K562 (cell line): ENCODE measurements at regions not wholly inside any gene's neighbourhood (a gene's known extent, or its start where the extent isn't known, plus 50 kb on each side); places are given as distances from the start of the nearest gene placed in this dataset.

Experiments
- ATAC-seq: fragments of 200-7000 bp; cut with Tn5 transposase; 3 replicates; pipeline ENCODE4 v1.9.1; 2020; ENCODE audit warnings: moderate library complexity
- BruUV-seq: library from RNA; stranded (reverse); fragments of 400-500 nt; replicated peaks from 2 replicates; lab custom pipeline; 2021; lab: Mats Ljungman, UMichigan
- CTCF ChIA-PET: fragments of 300-600 bp; formaldehyde crosslinking; extraction: SDS; loops from one replicate; lab custom pipeline; 2021; ENCODE audit warnings: low intra/inter-chr PET ratio; lab: Yijun Ruan, JAX
- POLR2A ChIA-PET: fragments of 300-600, 350-650 bp; sonication (Branson Sonifier 250); formaldehyde crosslinking; extraction: SDS; loops from one replicate; lab custom pipeline; 2021; ENCODE audit warnings: antibody characterized with exemption, inconsistent platforms; lab: Yijun Ruan, JAX
- DNase-seq, 4 experiments: peaks; one replicate each; pipeline versions ENCODE4 v3.0.0 to v3.0.0-alpha.2; 2011 to 2018; ENCODE audit warnings: low spot score in 3 of 4, mixed read lengths in 3 of 4; ENCODE audit errors: extremely low read depth in 1 of 4
- FAIRE-seq: peaks from 2 replicates; lab custom pipeline; 2011; peaks lifted over from hg19 to GRCh38; lab: Jason Lieb, UNC
- H2AFZ ChIP-seq: 2 replicates; pipeline ENCODE4 v1.6.0; 2011; ENCODE audit warnings: low read depth, low read length, control low read depth, inconsistent platforms
- H3K27ac ChIP-seq: fragments of 200-600 bp; 3 replicates; pipeline ENCODE4 v1.8.0; 2011; ENCODE audit warnings: low read depth, mild to moderate bottlenecking, control low read depth, inconsistent platforms, low read length, moderate library complexity, mixed read lengths; ENCODE audit errors: extremely low read depth
- H3K27me3 ChIP-seq, 2 experiments: fragments of 300-600 bp in 1 of 2; 2 replicates in 1 of 2; 3 replicates in 1 of 2; pipeline versions ENCODE4 v1.6.0 to v1.8.0; 2011; ENCODE audit warnings: inconsistent platforms in 2 of 2, low read length in 2 of 2, mild to moderate bottlenecking in 1 of 2, mixed read lengths in 1 of 2, moderate library complexity in 1 of 2; ENCODE audit not compliant: control insufficient read depth in 2 of 2, insufficient read depth in 2 of 2
- H3K36me3 ChIP-seq: fragments of 300-600 bp; 3 replicates; pipeline ENCODE4 v1.8.0; 2011; ENCODE audit warnings: mild to moderate bottlenecking, low read length, inconsistent platforms; ENCODE audit not compliant: control insufficient read depth, insufficient read depth
- H3K4me1 ChIP-seq, 2 experiments: fragments of 200-600 bp in 1 of 2; replicated peaks in 1 of 2; 2 replicates in 1 of 2; 3 replicates in 1 of 2; pipeline versions ENCODE4 v1.5.1 to v1.8.0; 2011; ENCODE audit warnings: inconsistent platforms in 2 of 2, low read length in 2 of 2, mild to moderate bottlenecking in 1 of 2, mixed read lengths in 1 of 2, moderate library complexity in 1 of 2; ENCODE audit not compliant: control insufficient read depth in 2 of 2, insufficient read depth in 2 of 2
- H3K4me2 ChIP-seq: 2 replicates; pipeline ENCODE4 v1.6.1; 2011; ENCODE audit warnings: low read length, control low read depth, inconsistent platforms, mixed read lengths; ENCODE audit not compliant: insufficient read depth
- H3K4me3 ChIP-seq: fragments of 200-600 bp; sonication (generic), shearing (Covaris generic); 2 replicates; pipeline ENCODE4 v1.5.1; 2016; ENCODE audit warnings: control low read depth, inconsistent platforms
- H3K79me2 ChIP-seq: fragments of 200-600 bp; 3 replicates; pipeline ENCODE4 v1.8.0; 2011; ENCODE audit warnings: low read length, inconsistent platforms; ENCODE audit not compliant: control insufficient read depth, insufficient read depth
- H3K9ac ChIP-seq, 2 experiments: 2 replicates each; pipeline versions ENCODE4 v1.6.0 to v1.6.1; 2011; ENCODE audit warnings: low read depth in 2 of 2, low read length in 2 of 2, control low read depth in 1 of 2, inconsistent platforms in 1 of 2, mild to moderate bottlenecking in 1 of 2, mixed read lengths in 1 of 2; ENCODE audit not compliant: insufficient read depth in 1 of 2
- H3K9me1 ChIP-seq: one replicate; pipeline ENCODE4 v1.6.0; 2011; ENCODE audit warnings: inconsistent platforms, mild to moderate bottlenecking, low read length, moderate library complexity; ENCODE audit not compliant: control insufficient read depth, insufficient read depth
- H3K9me3 ChIP-seq: replicated peaks from 2 replicates; pipeline ENCODE4 v1.5.1; 2011; ENCODE audit warnings: low read depth, low read length, inconsistent platforms; ENCODE audit not compliant: control insufficient read depth, insufficient read depth
- H4K20me1 ChIP-seq: replicated peaks from 2 replicates; pipeline ENCODE4 v1.6.1; 2011; ENCODE audit warnings: low read length, inconsistent platforms, mixed read lengths; ENCODE audit not compliant: control insufficient read depth, insufficient read depth
- KAT7 ChIP-seq: sonication (generic); formaldehyde crosslinking; IDR thresholded peaks from 2 replicates; pipeline ENCODE4 v1.8.0; 2022; ENCODE audit warnings: missing genetic modification reagents, mild to moderate bottlenecking, borderline replicate concordance
- MGA ChIP-seq: fragments of 450-650 bp; IDR thresholded peaks from 2 replicates; pipeline ENCODE4 v1.6.1; 2016; ENCODE audit warnings: mild to moderate bottlenecking, moderate library complexity
- NR3C1 ChIP-seq: sonication (generic); formaldehyde crosslinking; IDR thresholded peaks from 2 replicates; pipeline ENCODE4 v1.8.1; 2022; ENCODE audit warnings: missing genetic modification reagents
- PHF8 ChIP-seq: fragments of 200-600 bp; sonication (generic); IDR thresholded peaks from 2 replicates; pipeline ENCODE4 v1.6.1; 2012; ENCODE audit warnings: mixed run types, mild to moderate bottlenecking, inconsistent platforms, low read length, moderate library complexity, borderline replicate concordance
- POLR3A ChIP-seq: IDR thresholded peaks from 2 replicates; pipeline ENCODE4 v1.6.1; 2011; ENCODE audit warnings: borderline replicate concordance, mild to moderate bottlenecking, moderate library complexity; ENCODE audit not compliant: insufficient read length, insufficient read depth; ENCODE audit errors: extremely low read depth
- STAT5A ChIP-seq: IDR thresholded peaks from 2 replicates; pipeline ENCODE4 v1.6.1; 2012; ENCODE audit warnings: low read length, inconsistent platforms, borderline replicate concordance
- ZNF140 ChIP-seq: fragments of 250-450 bp; sonication (Bioruptor Pico); IDR thresholded peaks from 2 replicates; pipeline ENCODE4 v1.8.0; 2021; ENCODE audit warnings: moderate library complexity, mild to moderate bottlenecking, inconsistent platforms
- ZNF740 ChIP-seq, 3 experiments: fragments of 200-800 bp in 1 of 3; sonication (Bioruptor generic) in 1 of 3; sonication (generic) in 1 of 3; formaldehyde crosslinking in 1 of 3; IDR thresholded peaks; 2 replicates each; pipeline versions ENCODE4 v1.6.1 to v1.8.0; 2016 to 2022; ENCODE audit warnings: mild to moderate bottlenecking in 2 of 3, missing compliant biosample characterization in 2 of 3, missing genetic modification characterization in 2 of 3, missing genetic modification reagents in 1 of 3
- ZNF77 ChIP-seq: fragments of 250-450 bp; sonication (Bioruptor Pico); IDR thresholded peaks from 2 replicates; pipeline ENCODE4 v1.5.0; 2020
- WGBS: fragments of 100-300 bp; shearing (Covaris generic); methylation state at CpG from one replicate; pipeline ENCODE4 v1.1.6; 2016; ENCODE audit warnings: low coverage, mixed read lengths; ENCODE audit not compliant: insufficient coverage; ENCODE audit errors: missing lambda C conversion rate; 5-methylcytosine and 5-hydroxymethylcytosine counted together
- in situ Hi-C: fragments of 300-500 bp; cut with MboI; formaldehyde crosslinking; loops from 4 replicates; pipeline ENCODE4 v1.15.0; 2018; ENCODE audit warnings: inconsistent platforms, mixed read lengths
- intact Hi-C: fragments of 100-400 bp; cut with micrococcal nuclease; formaldehyde crosslinking; loops from 2 replicates; pipeline ENCODE4 v1.14.2; 2022

DNA sequence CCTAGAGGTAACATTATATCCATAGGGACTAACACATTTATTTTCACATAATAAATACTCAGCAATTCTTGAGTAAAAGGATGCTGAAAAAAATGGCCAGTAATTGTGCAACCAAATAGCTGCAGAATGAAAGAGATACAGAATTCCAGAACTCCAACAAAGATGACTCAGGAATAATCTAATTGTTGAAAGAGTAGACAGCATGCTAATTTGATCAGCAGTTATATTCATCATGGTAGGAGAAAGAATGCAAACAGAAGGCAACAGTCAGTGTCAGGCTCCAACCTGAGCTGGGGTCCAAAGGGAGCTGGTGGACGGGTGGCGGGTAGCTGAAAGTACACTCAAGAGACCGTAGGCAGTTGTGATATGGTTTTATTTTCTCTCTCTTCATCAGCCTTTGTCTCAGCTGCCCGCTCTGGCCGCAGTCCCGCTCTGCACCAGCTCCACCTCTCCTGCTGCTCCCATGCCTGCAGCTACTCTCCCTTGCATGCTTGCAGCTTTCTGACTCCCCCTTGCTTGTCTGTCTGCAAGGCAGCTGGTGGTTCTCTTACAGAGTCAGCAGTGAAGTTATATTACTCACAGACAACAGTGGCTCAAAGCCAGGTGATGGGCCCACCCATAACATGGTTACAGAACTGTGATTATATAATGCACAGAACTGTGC is 1150.1 kb downstream of the STIM2 start:
- Histone ChIP-seq H2AFZ (no peak overlapping the region), H3K27ac (no peak overlapping the region), H4K20me1 (no peaks in the 10 kb centered on the region), H3K9ac (no peak overlapping the region), H3K9me3 (peaks cover 1% of the 10 kb centered on the region; the same call in 1 of the 2 replicates), H3K27me3 (no peaks in the 10 kb centered on the region), H3K79me2 (no peaks in the 10 kb centered on the region), H3K4me2 (no peak overlapping the region), H3K4me1 (no peaks in the 10 kb centered on the region), H3K9me1 (no peaks in the 10 kb centered on the region), H3K4me3 (no peak overlapping the region), H3K36me3 (no peaks in the 10 kb centered on the region)
- in situ Hi-C loops (no loop called here), intact Hi-C loops (no loop called here)
- ChIA-PET POLR2A (no interaction called here), CTCF (no interaction called here)
- FAIRE-seq, result no peak
- BruUV-seq, result no TSS peak
- 0% methylated on average over 6 of the region's 6 CpGs for WGBS
- no peak for DNase-seq
- no peak for ATAC-seq
- TF ChIP-seq NR3C1, result no peak
- TF ChIP-seq PHF8, result no peak
- no peak for TF ChIP-seq KAT7 (CRISPR knock-in tag)
- no peak for TF ChIP-seq ZNF77 (CRISPR knock-in tag)
- TF ChIP-seq POLR3A, result no peak
- TF ChIP-seq ZNF740 (CRISPR knock-in tag; IDR thresholded peaks at IDR 0.05), result no peak
- no peak for TF ChIP-seq ZNF740 (tag; IDR thresholded peaks at IDR 0.05)
- no peak for TF ChIP-seq STAT5A
- TF ChIP-seq MGA, result no peak
- TF ChIP-seq ZNF140 (CRISPR knock-in tag), result no peak
